ENCODE measurements at regions not wholly inside any gene's neighbourhood (a gene's known extent, or its start where the extent isn't known, plus 50 kb on each side); places are given as distances from the start of the nearest gene placed in this dataset.

- no peaks in the 10 kb centered on the region for H3K4me1 ChIP-seq
- no peak for DNase-seq (ENCODE audit: low spot score in 2 of 2)
These were observed 923.6 kb downstream of the CCDC85A start for GRCh38 chr2:57107353-57107752.

GRCh38 chr2:57111531-57111930 is 927.7 kb downstream of the CCDC85A start:
- intact Hi-C loops (cut with DNase I) = no loop called here
- Histone ChIP-seq H3K4me3 (no peak overlapping the region), H3K9me3 (no peaks in the 10 kb centered on the region), H3K27ac (no peak overlapping the region), H3K36me3 (no peaks in the 10 kb centered on the region), H3K4me1 (no peaks in the 10 kb centered on the region), H3K27me3 (no peaks in the 10 kb centered on the region)
- DNase-seq (ENCODE audit: low spot score in 2 of 2) = no peak
- no peak for TF ChIP-seq CTCF (IDR thresholded peaks at IDR 0.05)

More at GRCh38 chr2:57107353-57107752, 923.6 kb downstream of the CCDC85A start:
- intact Hi-C loops (cut with DNase I) = no loop called here
- Histone ChIP-seq H3K9me3 (no peaks in the 10 kb centered on the region), H3K4me3 (no peak overlapping the region), H3K36me3 (no peaks in the 10 kb centered on the region), H3K27ac (no peak overlapping the region), H3K27me3 (no peaks in the 10 kb centered on the region)
- no peak for TF ChIP-seq CTCF (IDR thresholded peaks at IDR 0.05)

GRCh38 chr2:57119141-57119540 is 927.5 kb upstream of the VRK2 start:
- intact Hi-C loops (cut with DNase I) = no loop called here
- Histone ChIP-seq H3K27me3 (no peaks in the 10 kb centered on the region), H3K27ac (no peak overlapping the region), H3K4me1 (no peaks in the 10 kb centered on the region), H3K9me3 (no peaks in the 10 kb centered on the region), H3K4me3 (no peak overlapping the region), H3K36me3 (no peaks in the 10 kb centered on the region)
- DNase-seq (ENCODE audit: low spot score in 2 of 2) = no peak
- no peak for TF ChIP-seq CTCF (IDR thresholded peaks at IDR 0.05)

GRCh38 chr2:57126410-57126809 is 920.2 kb upstream of the VRK2 start:
- no peak overlapping the region for H3K4me3 ChIP-seq
- intact Hi-C loops (cut with DNase I) = no loop called here
- no peaks in the 10 kb centered on the region for H3K4me1 ChIP-seq
- no peaks in the 10 kb centered on the region for H3K27me3 ChIP-seq
- H3K36me3 ChIP-seq = no peaks in the 10 kb centered on the region
- DNase-seq (ENCODE audit: low spot score in 2 of 2) = no peak
- no peak overlapping the region for H3K27ac ChIP-seq
- no peak for TF ChIP-seq CTCF (IDR thresholded peaks at IDR 0.05)
- no peaks in the 10 kb centered on the region for H3K9me3 ChIP-seq

- intact Hi-C loops (cut with DNase I) = no loop called here
- H3K9me3 ChIP-seq = no peaks in the 10 kb centered on the region
- no peaks in the 10 kb centered on the region for H3K36me3 ChIP-seq
- no peak for TF ChIP-seq CTCF (IDR thresholded peaks at IDR 0.05)
- no peak overlapping the region for H3K27ac ChIP-seq
- DNase-seq (ENCODE audit: low spot score in 2 of 2) = no peak
- H3K4me1 ChIP-seq = no peaks in the 10 kb centered on the region
- no peak overlapping the region for H3K4me3 ChIP-seq
- no peaks in the 10 kb centered on the region for H3K27me3 ChIP-seq
These were observed 907.4 kb upstream of the VRK2 start for GRCh38 chr2:57139179-57139578.

- Histone ChIP-seq H3K27me3 (no peaks in the 10 kb centered on the region), H3K27ac (no peak overlapping the region), H3K4me3 (no peak overlapping the region), H3K4me1 (no peaks in the 10 kb centered on the region), H3K9me3 (no peaks in the 10 kb centered on the region), H3K36me3 (no peaks in the 10 kb centered on the region)
- no peak for DNase-seq (ENCODE audit: low spot score in 2 of 2)
- no peak for TF ChIP-seq CTCF (IDR thresholded peaks at IDR 0.05)
- intact Hi-C loops (cut with DNase I) = no loop called here
These were observed 905.3 kb upstream of the VRK2 start for GRCh38 chr2:57141269-57141668.
